Calu3 (cell line): ENCODE measurements at regions not wholly inside any gene's neighbourhood (a gene's known extent, or its start where the extent isn't known, plus 50 kb on each side); places are given as distances from the start of the nearest gene placed in this dataset.

Experiments
- BruUV-seq: library from RNA; stranded (reverse); fragments of 400-500 nt; replicated peaks from 2 replicates; lab custom pipeline; 2021; lab: Mats Ljungman, UMichigan
- CTCF ChIA-PET: fragments of 300-600 bp; sonication (Branson Sonifier 250); formaldehyde crosslinking; loops from one replicate; lab custom pipeline; 2022; ENCODE audit warnings: antibody characterized with exemption; lab: Charles Lee
- DNase-seq: peaks from one replicate; pipeline ENCODE4 v3.0.0; 2022
- H3K27ac Mint-ChIP-seq: one replicate; pipeline ENCODE4 v1.8.0; 2022; ENCODE audit warnings: mixed read lengths; ENCODE audit not compliant: unreplicated experiment
- H3K27me3 Mint-ChIP-seq: one replicate; pipeline ENCODE4 v1.8.0; 2022; ENCODE audit warnings: mixed read lengths; ENCODE audit not compliant: unreplicated experiment
- H3K36me3 Mint-ChIP-seq: one replicate; pipeline ENCODE4 v1.8.0; 2022; ENCODE audit warnings: mild to moderate bottlenecking, moderate library complexity, mixed read lengths; ENCODE audit not compliant: insufficient read depth, unreplicated experiment
- H3K4me1 Mint-ChIP-seq: one replicate; pipeline ENCODE4 v1.8.0; 2022; ENCODE audit warnings: mild to moderate bottlenecking, low read depth, mixed read lengths; ENCODE audit not compliant: unreplicated experiment
- H3K4me3 Mint-ChIP-seq: one replicate; pipeline ENCODE4 v1.8.0; 2022; ENCODE audit warnings: mild to moderate bottlenecking, low read depth, moderate library complexity, mixed read lengths; ENCODE audit not compliant: unreplicated experiment
- H3K9me3 Mint-ChIP-seq: one replicate; pipeline ENCODE4 v1.8.0; 2022; ENCODE audit warnings: low read depth, mixed read lengths; ENCODE audit not compliant: unreplicated experiment
- intact Hi-C: fragments of 100-400 bp; cut with micrococcal nuclease; formaldehyde crosslinking; loops from one replicate; pipeline ENCODE4 v1.10.0; 2022; ENCODE audit not compliant: unreplicated experiment
- TF ChIP-seq, protein P1 (sequence below): fragments of 200-600 bp; IDR thresholded peaks from one replicate; pipeline ENCODE4 v1.8.0; 2022; ENCODE audit warnings: antibody characterized with exemption; ENCODE audit not compliant: unreplicated experiment

GRCh38 chr12:58725400-58726105, 194.8 kb downstream of the LRIG3 start:
- Mint-ChIP-seq H3K9me3 (no peaks in the 10 kb centered on the region), H3K27ac (no peak overlapping the region), H3K4me3 (no peak overlapping the region), H3K27me3 (no peaks in the 10 kb centered on the region), H3K36me3 (no peaks in the 10 kb centered on the region), H3K4me1 (no peaks in the 10 kb centered on the region)
- intact Hi-C loops = no loop called here
- CTCF ChIA-PET = no interaction called here
- no TSS peak for BruUV-seq
- TF ChIP-seq, protein P1, sequence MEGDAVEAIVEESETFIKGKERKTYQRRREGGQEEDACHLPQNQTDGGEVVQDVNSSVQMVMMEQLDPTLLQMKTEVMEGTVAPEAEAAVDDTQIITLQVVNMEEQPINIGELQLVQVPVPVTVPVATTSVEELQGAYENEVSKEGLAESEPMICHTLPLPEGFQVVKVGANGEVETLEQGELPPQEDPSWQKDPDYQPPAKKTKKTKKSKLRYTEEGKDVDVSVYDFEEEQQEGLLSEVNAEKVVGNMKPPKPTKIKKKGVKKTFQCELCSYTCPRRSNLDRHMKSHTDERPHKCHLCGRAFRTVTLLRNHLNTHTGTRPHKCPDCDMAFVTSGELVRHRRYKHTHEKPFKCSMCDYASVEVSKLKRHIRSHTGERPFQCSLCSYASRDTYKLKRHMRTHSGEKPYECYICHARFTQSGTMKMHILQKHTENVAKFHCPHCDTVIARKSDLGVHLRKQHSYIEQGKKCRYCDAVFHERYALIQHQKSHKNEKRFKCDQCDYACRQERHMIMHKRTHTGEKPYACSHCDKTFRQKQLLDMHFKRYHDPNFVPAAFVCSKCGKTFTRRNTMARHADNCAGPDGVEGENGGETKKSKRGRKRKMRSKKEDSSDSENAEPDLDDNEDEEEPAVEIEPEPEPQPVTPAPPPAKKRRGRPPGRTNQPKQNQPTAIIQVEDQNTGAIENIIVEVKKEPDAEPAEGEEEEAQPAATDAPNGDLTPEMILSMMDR = no peak
- DNase-seq = no peak

DNA sequence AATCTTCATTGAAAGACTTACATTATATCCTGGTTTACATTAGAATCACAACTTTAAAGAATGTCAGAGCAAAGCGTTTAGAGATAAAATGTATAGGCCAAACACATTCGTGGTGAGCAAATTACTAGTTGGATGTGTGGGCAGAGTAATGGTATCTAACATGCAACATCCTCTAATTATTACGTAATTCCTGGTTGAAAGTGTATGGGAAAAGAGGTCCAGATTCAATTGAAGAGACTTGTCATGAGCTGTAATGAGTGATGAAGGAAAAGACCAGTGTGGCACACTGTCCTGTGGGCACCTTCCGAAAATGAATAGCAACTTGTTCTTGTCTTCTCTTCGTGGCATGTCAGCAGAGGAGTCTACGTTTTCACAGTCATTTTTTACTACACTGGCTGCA, 192.8 kb downstream of the LRIG3 start:
- intact Hi-C loops = no loop called here
- CTCF ChIA-PET = interaction anchor here (1.2 kb wide), 1 partner anchor 14 kb away, joined by 3 read pairs; no protein-coding TSS in a partner anchor
- Mint-ChIP-seq H3K27me3 (no peaks in the 10 kb centered on the region), H3K4me1 (no peaks in the 10 kb centered on the region), H3K4me3 (no peak overlapping the region), H3K9me3 (no peaks in the 10 kb centered on the region), H3K36me3 (no peaks in the 10 kb centered on the region), H3K27ac (no peak overlapping the region)
- TF ChIP-seq, protein P1 = no peak
- no peak for DNase-seq
- BruUV-seq = no TSS peak

DNA sequence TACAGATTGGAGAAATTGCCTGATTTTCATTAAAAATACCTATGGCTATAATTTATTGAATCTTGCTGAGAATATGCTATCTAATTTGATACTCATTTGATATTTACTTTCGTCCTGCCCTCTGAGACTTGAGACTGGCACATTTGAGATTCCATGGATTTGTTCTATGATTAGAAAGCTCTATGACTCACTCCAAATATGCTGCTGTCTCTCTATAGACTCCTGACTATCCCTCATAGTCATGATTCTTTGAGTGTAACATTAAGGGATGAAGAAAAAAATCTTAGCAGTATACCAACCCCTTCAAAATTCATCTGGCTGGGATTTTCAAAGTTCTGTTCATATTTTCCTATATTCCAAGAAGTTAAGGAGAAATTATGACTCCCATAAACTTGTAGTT, 191.9 kb downstream of the LRIG3 start:
- Mint-ChIP-seq H3K4me1 (no peaks in the 10 kb centered on the region), H3K27me3 (no peaks in the 10 kb centered on the region), H3K4me3 (no peak overlapping the region), H3K9me3 (no peaks in the 10 kb centered on the region), H3K27ac (no peak overlapping the region), H3K36me3 (no peaks in the 10 kb centered on the region)
- no peak for DNase-seq
- intact Hi-C loops = no loop called here
- no TSS peak for BruUV-seq
- TF ChIP-seq, protein P1 = no peak
- CTCF ChIA-PET = interaction anchor here (1.2 kb wide), 1 partner anchor 13 kb away, joined by 3 read pairs; no protein-coding TSS in a partner anchor

GRCh38 chr12:58731096-58731495, 189.2 kb downstream of the LRIG3 start:
- no peaks in the 10 kb centered on the region for H3K9me3 Mint-ChIP-seq
- no peak overlapping the region for H3K4me3 Mint-ChIP-seq
- CTCF ChIA-PET = no interaction called here
- no TSS peak for BruUV-seq
- TF ChIP-seq, protein P1 = no peak
- H3K36me3 Mint-ChIP-seq = no peaks in the 10 kb centered on the region
- no peaks in the 10 kb centered on the region for H3K4me1 Mint-ChIP-seq
- DNase-seq = no peak
- intact Hi-C loops = no loop called here
- H3K27ac Mint-ChIP-seq = no peak overlapping the region
- H3K27me3 Mint-ChIP-seq = no peaks in the 10 kb centered on the region
